Prostate gland (tissue), 2 donors: ENCODE measurements at regions not wholly inside any gene's neighbourhood (a gene's known extent, or its start where the extent isn't known, plus 50 kb on each side); places are given as distances from the start of the nearest gene placed in this dataset.

Experiments
- CTCF ChIP-seq, 4 experiments: fragments of 200-600 bp in 2 of 4; fragments of 450-650 bp in 2 of 4; sonication (generic) in 2 of 4; IDR thresholded peaks; 1 replicate in 3 of 4; 2 replicates in 1 of 4; pipeline ENCODE4 v1.5.1; 2016 to 2019; ENCODE audit warnings: antibody characterized with exemption in 4 of 4, mild to moderate bottlenecking in 2 of 4, moderate library complexity in 2 of 4
- POLR2A ChIP-seq: fragments of 450-650 bp; IDR thresholded peaks from one replicate; pipeline ENCODE4 v1.6.1; 2016; ENCODE audit warnings: antibody characterized with exemption, mild to moderate bottlenecking

- TF ChIP-seq CTCF (IDR thresholded peaks at IDR 0.05) (no peak), POLR2A (no peak)
Measured at GRCh38 chr22:48630433-48630754, 1197.3 kb downstream of the BRD1 start.
